ENCODE measurements at regions not wholly inside any gene's neighbourhood (a gene's known extent, or its start where the extent isn't known, plus 50 kb on each side); places are given as distances from the start of the nearest gene placed in this dataset.

GRCh38 chr5:18829539-18829938 is 1158.5 kb downstream of the CDH18 start:
- DNase-seq: no peak

GRCh38 chr5:18850216-18850615 is 1137.8 kb downstream of the CDH18 start:
- DNase-seq: no peak

GRCh38 chr5:18872978-18873377 is 1115.0 kb downstream of the CDH18 start:
- DNase-seq: no peak

GRCh38 chr5:18876565-18876964 is 1111.4 kb downstream of the CDH18 start:
- DNase-seq: no peak

- no peak for DNase-seq
Measured at GRCh38 chr5:18881615-18882014, 1106.4 kb downstream of the CDH18 start.

- DNase-seq: no peak
Measured at GRCh38 chr5:18882154-18882553, 1105.8 kb downstream of the CDH18 start.

GRCh38 chr5:18888821-18889220 is 1099.2 kb downstream of the CDH18 start:
- DNase-seq: no peak

- DNase-seq: no peak
Measured at GRCh38 chr5:18900644-18901043, 1087.4 kb downstream of the CDH18 start.

- no peak for DNase-seq
Measured at GRCh38 chr5:18920966-18921365, 1067.0 kb downstream of the CDH18 start.

- DNase-seq: no peak
Measured at GRCh38 chr5:18932081-18932480, 1055.9 kb downstream of the CDH18 start.

GRCh38 chr5:18944771-18945170 is 1043.2 kb downstream of the CDH18 start:
- DNase-seq: no peak

- no peak for DNase-seq
Measured at GRCh38 chr5:18954239-18954638, 1033.8 kb downstream of the CDH18 start.

- DNase-seq: no peak
Measured at GRCh38 chr5:18959535-18959934, 1028.5 kb downstream of the CDH18 start.

- DNase-seq: no peak
Measured at GRCh38 chr5:18961234-18961633, 1026.8 kb downstream of the CDH18 start.

- no peak for DNase-seq
Measured at GRCh38 chr5:18965893-18966292, 1022.1 kb downstream of the CDH18 start.

GRCh38 chr5:18967637-18968036 is 1020.4 kb downstream of the CDH18 start:
- no peak for DNase-seq

- DNase-seq: no peak
Measured at GRCh38 chr5:18968966-18969365, 1019.0 kb downstream of the CDH18 start.

- DNase-seq: no peak
Measured at GRCh38 chr5:18970000-18970399, 1018.0 kb downstream of the CDH18 start.

- no peak for DNase-seq
Measured at GRCh38 chr5:18972177-18972576, 1015.8 kb downstream of the CDH18 start.

- no peak for DNase-seq
Measured at GRCh38 chr5:18975624-18976023, 1012.4 kb downstream of the CDH18 start.

GRCh38 chr5:18977880-18978279 is 1010.1 kb downstream of the CDH18 start:
- no peak for DNase-seq

GRCh38 chr5:18984559-18985080 is 1003.4 kb downstream of the CDH18 start:
- DNase-seq: no peak

GRCh38 chr5:18985171-18985758 is 1002.7 kb downstream of the CDH18 start:
- no peak for DNase-seq

- DNase-seq: no peak
Measured at GRCh38 chr5:18987101-18987500, 1000.9 kb downstream of the CDH18 start.

GRCh38 chr5:18990852-18991251 is 997.1 kb downstream of the CDH18 start:
- DNase-seq: no peak

Measured in activated CD8-positive, alpha-beta memory T cell treated with anti-CD3 and anti-CD28 coated beads, Interleukin-2, amount 50 U/mL, for 48 hours (primary cell).